HG02678 (cell line): ENCODE measurements at regions not wholly inside any gene's neighbourhood (a gene's known extent, or its start where the extent isn't known, plus 50 kb on each side); places are given as distances from the start of the nearest gene placed in this dataset.
A peak's percentile ranks its signal among the peaks of the same experiment; 100 is the strongest.
"Not testable (repeated sequence)": the region's sequence is repeated elsewhere in the genome, so short reads cannot be mapped to it uniquely, and the experiment has no call there.

Experiments
- ATAC-seq: cut with Tn5 transposase; IDR thresholded peaks from one replicate; pipeline ENCODE4 v1.9.1; 2021; ENCODE audit warnings: mild to moderate bottlenecking, moderate library complexity; ENCODE audit not compliant: unreplicated experiment

DNA sequence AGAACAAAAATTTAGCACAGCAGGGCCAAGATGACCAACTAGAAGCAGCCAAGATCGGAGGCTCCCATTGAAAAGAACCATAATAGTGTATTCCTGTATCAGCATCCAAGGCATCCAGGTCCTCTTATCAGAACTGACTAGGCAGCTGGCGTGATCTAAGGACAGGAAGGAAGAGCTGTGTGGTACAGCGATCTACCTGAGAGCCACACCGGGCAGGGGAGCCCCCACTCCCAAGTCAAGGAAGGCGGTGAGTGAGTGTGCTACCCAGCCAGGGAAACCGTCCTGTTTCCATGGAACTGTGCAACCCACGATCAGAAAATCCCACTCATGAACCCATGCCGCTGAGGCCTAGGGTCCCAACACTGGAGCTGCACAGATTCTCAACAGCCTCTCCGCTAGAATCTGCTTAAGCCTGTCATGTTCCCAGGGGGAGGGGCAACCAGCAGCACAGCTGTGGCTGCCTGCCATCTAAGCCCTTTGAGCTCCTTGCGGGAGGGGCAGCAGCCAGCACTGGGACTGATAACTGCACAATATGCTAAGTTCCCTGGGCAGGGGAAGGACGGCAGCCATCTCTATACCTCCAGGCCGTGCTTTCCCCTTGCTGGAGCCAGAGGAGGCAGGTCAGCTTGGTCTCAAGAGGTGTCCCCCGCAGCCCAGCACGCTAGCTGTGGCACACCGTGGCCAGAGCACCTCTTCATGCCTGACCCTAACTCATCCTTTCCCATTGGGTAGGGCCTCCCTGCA, 213.0 kb upstream of the SMIM30 start:
- ATAC-seq: no peak

DNA sequence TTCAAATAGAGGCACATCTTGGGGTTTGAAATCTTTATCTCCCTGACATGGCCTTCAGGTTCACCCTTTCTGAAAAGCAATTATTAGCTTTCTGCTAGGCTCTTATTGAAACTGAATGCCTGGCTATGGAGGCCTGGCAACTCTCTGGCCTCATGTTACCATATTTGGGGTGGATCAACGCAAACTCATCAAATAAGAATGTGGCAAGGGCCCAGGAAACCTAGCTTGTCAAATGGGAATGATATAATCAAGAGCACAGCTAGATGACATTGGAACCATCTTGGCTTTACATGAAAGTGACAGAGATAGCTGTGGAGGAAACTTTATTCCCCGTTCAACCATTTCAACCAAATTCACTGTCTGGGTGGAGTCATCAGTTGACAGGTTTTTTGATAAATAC, 202.8 kb upstream of the SMIM30 start:
- ATAC-seq: no peak

DNA sequence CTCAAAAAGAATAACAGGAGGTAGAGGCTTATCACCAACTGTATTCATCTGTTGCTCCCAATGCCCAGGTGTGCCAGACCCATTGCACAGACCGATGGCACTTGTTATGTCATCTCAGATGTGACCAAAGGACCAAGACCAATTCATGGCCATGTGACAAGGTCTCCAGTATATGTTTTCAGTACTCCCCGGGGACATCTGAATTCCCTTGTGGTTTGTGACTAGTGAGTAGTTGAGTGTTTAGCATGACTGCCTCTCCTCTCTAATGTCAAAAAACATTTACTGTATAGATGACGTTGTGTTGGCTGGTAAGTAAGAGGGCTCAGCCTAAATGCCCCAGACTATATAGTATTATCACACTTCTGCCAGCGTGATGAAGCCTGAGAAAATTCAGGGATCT, 202.1 kb upstream of the SMIM30 start:
- no peak for ATAC-seq

DNA sequence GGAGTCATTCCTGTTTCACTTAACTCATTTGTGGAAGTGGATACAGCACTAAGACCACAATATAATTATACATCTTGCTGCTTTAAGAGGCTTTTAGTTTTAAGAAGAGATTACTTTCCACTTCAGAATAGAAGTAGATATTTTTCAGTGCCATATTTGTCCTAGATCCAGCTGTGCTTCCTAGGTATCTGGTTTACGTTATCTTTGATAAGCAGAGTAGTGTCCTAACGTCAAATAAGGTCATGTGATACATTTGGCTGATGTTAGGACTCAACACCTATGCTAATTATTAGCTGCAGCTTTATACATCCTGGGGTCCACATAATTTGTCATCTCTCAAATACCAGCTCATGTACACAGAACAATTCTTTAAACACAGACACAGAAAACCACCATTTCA, 196.2 kb upstream of the SMIM30 start:
- no peak for ATAC-seq

DNA sequence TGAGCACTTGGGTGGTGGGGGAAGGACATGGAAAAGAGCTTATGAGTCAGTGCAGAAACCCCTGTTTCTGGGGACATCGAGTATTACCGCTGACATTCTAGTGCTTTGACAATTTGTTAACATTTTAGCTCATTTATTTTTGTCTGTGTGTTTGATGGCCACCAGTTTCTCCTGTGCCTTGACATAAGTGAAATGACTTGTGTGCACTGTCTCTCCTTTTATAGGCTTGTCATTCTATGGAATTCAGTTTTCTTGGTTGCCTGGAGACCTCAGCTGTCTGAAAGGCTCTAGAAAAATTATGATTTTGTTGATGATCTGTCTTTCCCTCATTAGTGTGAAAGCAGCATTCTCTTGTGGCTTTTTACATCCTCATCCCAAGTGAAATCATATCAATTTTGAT, 190.0 kb upstream of the SMIM30 start:
- ATAC-seq: no peak

DNA sequence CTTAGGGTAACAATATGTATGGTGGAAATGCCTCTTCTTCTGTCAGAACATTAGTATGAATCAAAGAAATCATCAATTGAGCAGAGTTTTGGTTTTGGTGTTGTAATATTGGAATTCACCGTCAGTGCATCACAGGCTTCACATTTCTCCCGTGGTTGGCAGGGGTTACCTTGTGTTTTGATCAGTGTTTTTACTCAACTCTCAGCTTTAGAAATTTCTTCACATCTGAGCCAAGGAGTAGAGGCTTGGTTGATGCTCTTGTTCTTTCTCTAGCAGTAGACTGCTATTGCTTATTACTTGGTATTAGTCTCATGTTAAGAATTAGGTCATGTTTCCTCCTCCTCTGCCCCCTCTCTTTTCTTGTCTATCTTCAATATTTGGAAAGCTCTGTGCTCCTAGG, 188.8 kb upstream of the SMIM30 start:
- ATAC-seq: no peak

DNA sequence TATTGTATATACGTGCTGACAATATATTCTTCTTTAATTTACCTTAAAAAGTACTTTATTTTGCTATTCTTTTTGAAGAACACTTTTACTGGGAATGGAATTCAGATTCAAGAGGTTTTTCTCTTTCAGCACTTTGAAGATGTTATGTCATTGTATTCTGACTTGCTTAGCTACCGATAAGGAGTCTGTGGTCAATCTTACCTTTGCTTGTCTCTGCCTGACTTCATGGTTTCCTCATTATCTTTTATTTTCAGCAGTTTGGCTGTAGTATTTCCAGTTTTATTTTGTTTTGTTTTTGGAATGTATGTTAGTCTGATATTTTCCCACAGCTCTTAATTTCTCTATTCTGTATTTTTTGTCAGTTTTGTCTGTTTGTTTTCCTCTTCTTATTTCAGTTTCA, 187.9 kb upstream of the SMIM30 start:
- no peak for ATAC-seq

DNA sequence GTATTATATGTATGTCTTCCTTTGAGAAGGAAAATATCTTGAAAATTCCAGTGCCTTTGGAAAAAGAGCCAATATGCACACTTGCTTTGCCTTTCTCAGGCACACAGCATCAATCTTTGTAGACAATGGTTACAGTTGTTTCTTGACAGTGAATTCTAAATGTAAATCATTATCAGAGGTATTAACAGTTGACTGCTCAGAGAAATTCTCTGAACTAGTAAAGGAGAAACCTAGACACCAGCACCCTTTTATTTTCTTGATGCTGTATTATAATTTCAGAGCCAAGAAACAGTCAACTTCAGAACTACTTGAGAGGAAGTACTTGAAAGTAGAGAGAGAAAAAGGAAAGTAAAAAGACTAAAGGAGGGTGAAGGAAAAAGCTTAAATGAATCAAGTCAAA, 185.8 kb upstream of the SMIM30 start:
- no peak for ATAC-seq

DNA sequence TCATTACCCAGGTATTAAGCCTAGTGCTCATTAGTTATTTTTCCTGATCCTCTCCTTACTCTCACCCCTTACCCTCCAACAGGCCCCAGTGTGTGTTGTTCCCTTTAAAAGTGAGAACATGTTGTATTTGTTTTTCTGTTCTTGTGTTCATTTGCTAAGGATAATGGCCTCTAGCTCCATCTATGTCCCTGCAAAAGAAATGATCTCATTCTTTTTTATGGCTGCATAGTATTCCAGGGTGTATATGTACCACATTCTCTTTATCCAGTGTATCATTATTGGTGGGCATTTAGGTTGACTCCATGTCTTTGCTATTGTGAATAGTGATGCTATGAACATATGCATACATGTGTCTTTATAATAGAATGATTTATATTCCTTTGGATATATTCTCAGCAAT, 185.0 kb upstream of the SMIM30 start:
- not testable (repeated sequence) for ATAC-seq

DNA sequence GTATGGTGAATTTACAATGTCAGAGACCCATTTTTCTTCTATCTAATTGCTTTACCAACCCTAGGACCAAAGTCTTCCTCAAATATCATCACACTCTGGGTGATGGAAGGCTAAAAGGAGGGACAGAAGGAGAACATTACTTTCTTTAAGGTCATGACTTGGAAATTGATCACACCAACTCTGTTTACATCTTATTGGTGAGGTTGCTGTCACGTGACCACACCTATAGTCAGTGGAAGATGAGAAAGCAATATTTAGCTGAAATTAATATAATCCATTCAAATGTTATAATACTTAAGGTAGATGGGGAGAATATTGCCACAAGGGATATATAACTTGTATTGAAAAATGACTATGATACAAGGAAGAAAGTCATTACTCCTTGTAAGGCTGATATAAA, 183.6 kb upstream of the SMIM30 start:
- ATAC-seq: no peak

DNA sequence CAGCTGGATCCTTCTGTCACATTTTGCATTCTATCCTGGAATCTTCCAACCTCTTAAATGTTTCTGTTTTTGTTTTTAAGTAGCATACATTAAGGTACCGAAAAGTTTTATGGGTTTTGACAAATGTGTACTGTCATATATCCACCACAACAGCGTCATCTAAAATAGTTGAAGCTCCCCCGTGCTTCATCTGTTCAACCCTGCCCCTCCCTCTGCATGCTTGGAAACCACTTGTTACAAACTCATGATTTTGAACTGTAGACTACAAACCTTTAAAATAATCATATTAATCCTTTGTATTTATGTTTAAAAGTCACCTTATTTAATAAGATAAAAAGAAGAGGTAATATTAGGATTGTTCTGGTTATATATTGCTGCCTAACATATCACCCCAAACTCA, 182.8 kb upstream of the SMIM30 start:
- ATAC-seq: no peak

DNA sequence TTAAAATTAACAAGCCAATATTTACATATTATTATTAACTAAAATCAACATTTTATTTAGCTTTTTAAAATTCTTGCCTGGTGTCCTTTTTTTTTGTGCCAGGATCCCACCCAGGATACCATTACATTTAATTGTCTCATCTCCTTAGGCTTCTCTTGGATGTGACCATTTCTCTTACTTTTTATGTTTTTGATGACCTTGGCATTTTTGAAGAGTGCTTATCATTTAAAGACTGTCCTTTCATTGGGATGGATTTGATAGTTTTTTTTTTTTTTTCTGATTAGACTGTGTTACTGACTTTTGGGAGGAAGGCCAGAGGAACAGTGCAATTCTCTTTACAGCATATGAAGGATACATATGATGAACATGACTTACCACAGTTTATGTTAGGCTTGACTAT, 181.4 kb upstream of the SMIM30 start:
- no peak for ATAC-seq

DNA sequence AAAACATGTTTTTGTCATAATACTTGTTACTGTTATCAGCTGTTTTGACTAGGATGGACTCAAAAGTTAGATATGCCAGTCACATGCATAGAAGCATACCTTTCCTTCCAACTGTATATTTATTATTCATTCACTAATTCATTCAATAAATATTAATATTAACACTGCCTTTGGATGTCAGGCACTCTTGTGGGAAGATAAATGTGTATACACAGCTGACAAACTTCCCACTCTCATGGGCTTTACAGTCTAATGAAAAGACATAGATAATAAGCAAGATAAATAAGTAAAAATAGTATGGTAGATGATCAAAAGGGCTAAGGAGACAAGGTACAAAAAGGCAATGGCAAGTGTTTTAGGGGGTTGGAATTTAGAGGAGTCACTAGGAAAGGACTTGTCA, 180.1 kb upstream of the SMIM30 start:
- no peak for ATAC-seq

DNA sequence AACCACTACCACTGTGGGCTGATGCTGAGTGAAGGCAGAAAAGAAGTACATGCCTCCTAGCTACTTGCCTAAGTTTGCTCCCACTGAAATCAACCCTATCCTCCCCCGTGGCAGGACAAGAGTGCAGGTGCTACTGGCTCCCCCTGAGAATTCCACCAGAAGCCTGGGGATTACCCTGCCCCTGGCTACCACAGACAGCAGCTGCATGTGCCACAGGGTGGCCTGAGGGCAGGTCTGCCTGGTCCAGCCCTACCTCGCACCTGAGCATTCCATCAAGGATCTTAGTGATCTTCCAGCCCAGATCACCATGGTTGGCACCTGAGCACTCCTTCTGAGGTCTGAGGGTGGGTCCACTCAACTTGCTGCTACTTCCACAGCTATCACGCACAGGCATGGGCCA, 176.4 kb upstream of the SMIM30 start:
- ATAC-seq: no peak

DNA sequence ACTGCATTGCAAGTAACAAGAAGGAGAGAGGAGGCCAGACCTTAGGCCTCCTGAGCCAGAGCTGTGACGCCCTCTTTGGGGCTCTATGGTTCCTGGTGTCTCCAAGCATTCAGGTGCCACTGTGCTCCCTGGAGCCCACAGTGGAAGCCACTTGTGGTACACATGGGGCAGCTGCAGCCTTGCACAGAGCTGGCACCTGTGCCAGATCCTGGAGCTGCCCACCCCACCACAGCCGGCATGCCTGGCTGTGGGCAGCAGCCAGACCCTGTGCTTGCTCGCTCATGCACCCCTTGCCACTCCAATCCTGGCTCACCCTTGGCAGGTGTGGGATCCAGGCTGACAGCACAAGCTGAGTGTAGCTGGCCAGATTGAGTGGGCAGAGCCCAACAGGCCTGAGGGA, 173.8 kb upstream of the SMIM30 start:
- ATAC-seq: no peak

DNA sequence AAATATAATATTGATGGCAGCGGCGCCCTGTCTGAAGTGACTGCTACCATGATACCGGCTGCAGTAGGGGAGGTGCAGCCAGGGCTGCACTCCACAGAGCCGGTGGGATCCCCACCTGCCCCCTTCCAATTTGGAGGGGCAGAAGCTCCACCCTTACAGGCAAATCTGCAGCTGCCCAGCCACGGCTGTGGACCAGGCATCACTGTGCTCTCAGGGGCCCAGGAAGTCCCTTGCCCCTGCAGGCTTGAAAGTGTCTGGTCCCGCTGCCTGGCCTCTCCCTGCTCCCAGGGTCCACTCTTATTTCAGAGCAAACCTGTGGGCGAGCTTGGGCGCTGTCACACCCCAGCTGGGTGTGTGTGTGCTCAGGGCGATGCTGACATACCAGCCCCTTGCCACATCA, 172.7 kb upstream of the SMIM30 start:
- ATAC-seq: no peak

DNA sequence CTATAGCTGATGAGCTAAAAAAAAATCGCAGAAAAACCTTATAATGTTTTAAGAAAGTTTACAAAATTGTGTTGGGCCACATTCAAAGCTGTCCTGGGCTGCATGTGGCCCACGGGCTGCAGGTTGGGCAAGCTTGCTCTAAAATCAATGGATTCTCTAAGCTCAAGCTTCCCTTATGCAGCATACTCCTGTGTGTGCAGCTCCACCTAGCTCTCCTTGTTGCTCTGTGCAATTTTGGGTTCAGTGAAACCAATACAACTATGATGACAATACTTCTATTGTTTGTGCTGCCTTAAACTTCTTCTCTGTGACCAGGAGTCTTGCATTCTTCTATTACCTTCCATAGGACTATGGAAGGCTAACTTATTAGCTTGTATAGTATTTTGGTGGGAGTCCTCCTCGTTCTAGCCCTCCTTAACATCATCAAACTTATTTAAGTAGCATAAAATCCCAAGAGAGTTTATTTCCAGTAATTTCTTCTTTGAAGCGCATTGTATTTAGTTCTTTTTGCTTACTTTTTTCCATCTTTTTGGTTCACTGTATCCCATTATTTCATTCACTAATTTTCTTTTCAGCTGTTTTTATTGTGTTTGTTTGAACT, 170.9 kb upstream of the SMIM30 start:
- ATAC-seq: peak; percentile 49

DNA sequence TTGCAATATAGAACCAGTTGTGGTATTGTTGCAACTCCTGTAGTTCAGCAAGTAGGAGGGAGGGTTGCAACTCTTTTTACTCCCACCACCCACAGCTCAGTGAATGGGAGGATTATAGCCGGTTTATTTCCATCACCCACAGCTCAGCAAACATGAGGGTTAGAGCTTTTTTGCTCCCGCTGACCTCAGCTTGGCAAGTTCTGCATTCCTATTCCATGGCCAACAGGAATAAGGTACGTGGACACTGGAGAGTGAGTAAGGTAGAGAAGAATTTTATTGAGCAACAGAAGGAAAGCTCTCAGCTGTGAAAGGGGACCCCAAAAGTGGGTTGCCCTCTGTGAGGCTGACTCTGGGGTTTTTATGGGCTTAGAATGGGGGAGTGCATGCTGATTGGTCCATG, 167.1 kb upstream of the SMIM30 start:
- ATAC-seq: no peak

DNA sequence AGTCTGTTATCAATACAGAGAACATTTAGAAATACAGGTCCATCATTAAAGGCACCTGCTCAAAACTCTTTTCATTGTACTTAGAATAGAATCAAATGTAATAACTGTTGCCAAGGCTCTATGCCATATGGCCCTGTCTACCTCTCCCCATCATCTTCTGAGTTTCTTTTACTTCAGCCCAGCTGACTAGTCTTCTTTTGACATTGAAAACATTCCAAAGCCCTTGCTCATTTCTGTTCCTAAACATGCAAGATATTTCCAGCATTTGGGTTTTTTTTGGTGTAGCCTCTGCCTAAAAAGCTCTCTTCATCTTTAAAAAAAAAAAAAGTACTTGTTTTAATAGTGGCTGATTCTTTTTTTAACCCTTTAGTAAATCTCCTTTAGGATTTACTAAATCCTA, 165.5 kb upstream of the SMIM30 start:
- ATAC-seq: no peak

DNA sequence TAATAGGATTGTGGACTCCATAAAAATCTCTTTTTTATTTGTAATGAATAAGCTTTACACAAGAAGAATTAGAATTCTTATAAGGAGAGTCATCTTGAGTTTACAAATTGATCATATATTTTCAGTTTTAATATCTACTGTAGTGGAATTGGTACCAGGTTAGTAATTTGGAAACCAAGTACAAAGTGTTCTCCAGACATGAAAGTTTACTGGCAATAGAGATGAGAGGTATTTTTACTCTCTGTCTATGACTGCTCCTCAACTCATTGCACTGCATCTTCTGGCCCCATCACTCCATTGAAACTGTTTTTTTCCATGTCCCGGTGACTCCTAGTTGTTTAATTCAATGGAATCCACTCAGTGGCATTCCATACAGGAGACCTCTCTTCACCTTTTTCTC, 164.5 kb upstream of the SMIM30 start:
- ATAC-seq: peak; percentile 47

DNA sequence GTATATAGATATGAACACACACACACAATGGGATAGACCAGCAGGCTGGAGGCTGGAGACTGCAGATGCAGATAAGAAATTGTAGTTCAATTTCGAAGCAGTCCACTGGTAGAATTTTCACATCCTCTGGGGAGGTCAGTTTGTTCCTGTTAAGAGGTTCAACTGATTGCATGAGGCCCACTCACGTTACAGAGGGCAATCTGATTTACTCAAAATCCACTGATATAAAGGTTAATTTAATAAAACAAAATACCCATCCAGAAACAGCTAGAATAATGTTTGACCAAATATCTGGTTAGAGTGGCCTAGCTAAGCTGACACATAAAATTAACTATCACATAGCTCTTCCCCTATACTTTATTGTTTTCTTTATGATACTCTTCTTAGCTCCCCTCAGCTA, 162.9 kb upstream of the SMIM30 start:
- ATAC-seq: no peak

DNA sequence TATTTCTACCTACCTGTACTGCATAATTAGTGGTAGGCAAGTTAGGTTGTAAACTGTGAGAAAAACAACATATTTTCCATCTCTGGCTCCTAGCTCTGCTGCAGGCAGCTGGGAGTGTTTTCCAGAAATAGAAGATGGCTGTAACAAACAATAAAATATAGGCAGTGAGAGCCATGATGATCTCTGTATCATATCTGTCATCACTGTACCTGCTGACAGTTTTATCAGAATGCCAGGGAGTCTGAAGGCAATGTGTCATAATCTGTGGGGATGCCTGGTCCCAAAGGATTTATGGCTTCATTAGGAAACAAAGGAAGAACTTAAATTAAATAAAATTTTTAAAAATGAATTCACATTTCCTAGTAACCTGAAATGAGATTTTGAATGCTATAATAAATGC, 160.9 kb upstream of the SMIM30 start:
- no peak for ATAC-seq

DNA sequence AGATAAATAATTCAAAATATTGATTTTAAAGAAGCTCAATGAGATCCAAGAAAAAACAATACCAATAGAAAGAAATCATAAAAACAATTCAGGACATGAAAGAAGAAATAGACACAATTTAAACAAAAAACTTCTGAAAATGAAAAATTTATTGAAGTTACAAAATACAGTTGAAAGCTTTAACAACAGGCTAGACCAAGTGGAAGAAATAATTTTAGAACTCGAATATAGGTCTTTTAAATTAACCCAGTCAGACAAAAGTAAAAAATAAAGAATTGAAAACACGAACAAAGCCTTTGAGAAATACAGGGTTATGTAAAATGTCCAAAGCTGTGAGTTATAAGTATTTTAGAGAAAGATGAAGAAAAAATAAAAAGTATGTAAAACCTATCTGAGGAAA, 152.4 kb upstream of the SMIM30 start:
- ATAC-seq: no peak
